ENCODE measurements at regions not wholly inside any gene's neighbourhood (a gene's known extent, or its start where the extent isn't known, plus 50 kb on each side); places are given as distances from the start of the nearest gene placed in this dataset.

GRCh38 chr2:153588408-153588807, 109.8 kb upstream of the RPRM start:
- Histone ChIP-seq H3K79me1 (ENCODE audit: insufficient read depth, low read depth, low read length, poor library complexity, severe bottlenecking) (no peaks in the 10 kb centered on the region), H3K4me1 (ENCODE audit: insufficient read depth, low read length) (no peaks in the 10 kb centered on the region)

More at GRCh38 chr2:153588408-153588807, 109.8 kb upstream of the RPRM start:
- H2BK15ac ChIP-seq (ENCODE audit: low read depth, low read length): no peak overlapping the region
- Mint-ChIP-seq H3K27me3 (ENCODE audit: low read depth) (peaks cover 2% of the 10 kb centered on the region; the same call in 1 of the 2 replicates), H3K27ac (no peak overlapping the region), H3K4me3 (no peak overlapping the region), H3K9me3 (peaks cover 49 to 62% of the 10 kb centered on the region in 2 experiments), H3K36me3 (ENCODE audit: insufficient read depth in 1 of 3, low read depth in 3 of 3) (peaks cover 36 to 58% (median 46%) of the 10 kb centered on the region in 3 experiments), H3K4me1 (peaks cover 8 to 9% of the 10 kb centered on the region in 2 experiments)
- no peak overlapping the region for H3K14ac ChIP-seq (ENCODE audit: insufficient read depth, low read length)
- H3T11ph ChIP-seq (ENCODE audit: low read length): no peak overlapping the region
- no peak overlapping the region for H2BK5ac ChIP-seq (ENCODE audit: insufficient read length, low read length)
- H4K20me1 ChIP-seq (ENCODE audit: control insufficient read depth, insufficient read depth, insufficient read length): no peaks in the 10 kb centered on the region
- H3K23me2 ChIP-seq (ENCODE audit: insufficient read length, low read depth, low read length, poor library complexity, severe bottlenecking): no peaks in the 10 kb centered on the region
- no peak overlapping the region for H3K27ac ChIP-seq (ENCODE audit: insufficient read length, low read depth, low read length)
- no peak overlapping the region for H3K18ac ChIP-seq (ENCODE audit: insufficient read length, low read depth, low read length)
- no peak overlapping the region for H4K5ac ChIP-seq (ENCODE audit: insufficient read length, low read depth, low read length)
- H3K4ac ChIP-seq (ENCODE audit: low read depth, low read length): no peak overlapping the region
- H3K79me2 ChIP-seq (ENCODE audit: insufficient read depth, low read length): no peaks in the 10 kb centered on the region
- no peaks in the 10 kb centered on the region for H3K27me3 ChIP-seq (ENCODE audit: insufficient read depth, low read length)
- no peak overlapping the region for H2BK20ac ChIP-seq (ENCODE audit: low read depth, low read length, poor library complexity, severe bottlenecking)
- no peak overlapping the region for H2BK120ac ChIP-seq (ENCODE audit: low read depth, low read length, poor library complexity, severe bottlenecking)
- H2AFZ ChIP-seq (ENCODE audit: low read length): no peak overlapping the region
- H3K23ac ChIP-seq (ENCODE audit: insufficient read length, low read depth, low read length): no peak overlapping the region
- no peak overlapping the region for H3K56ac ChIP-seq (ENCODE audit: insufficient read length, low read depth, low read length)
- no peak overlapping the region for H2BK12ac ChIP-seq (ENCODE audit: insufficient read length, low read depth, low read length)
- DNase-seq: no peak
- H3K4me2 ChIP-seq (ENCODE audit: insufficient read depth, insufficient read length, low read length): no peak overlapping the region
- H3K9me3 ChIP-seq (ENCODE audit: control insufficient read depth, low read depth, low read length): peaks cover 6% of the 10 kb centered on the region
- H2AK5ac ChIP-seq (ENCODE audit: insufficient read length, low read length): no peak overlapping the region
- TF ChIP-seq CTCF (conservative IDR thresholded peaks at IDR 0.05): no peak
- H4K8ac ChIP-seq (replicated peaks; ENCODE audit: insufficient read length, low read depth, low read length): no peak overlapping the region
- no peak overlapping the region for H4K91ac ChIP-seq (ENCODE audit: insufficient read length, low read depth, low read length)
- H3K9ac ChIP-seq (ENCODE audit: extremely low read depth, insufficient read length, low read length): no peak overlapping the region
